NAMALWA (cell line): ENCODE measurements at regions not wholly inside any gene's neighbourhood (a gene's known extent, or its start where the extent isn't known, plus 50 kb on each side); places are given as distances from the start of the nearest gene placed in this dataset.

ENCODE experiments used
- DNase-seq: peaks from one replicate; pipeline ENCODE4 v3.0.0-alpha.2; 2015; ENCODE audit warnings: low spot score

- DNase-seq: no peak
Observed at GRCh38 chr2:223524066-223524465, 78.1 kb downstream of the SCG2 start.

- DNase-seq: no peak
Observed at GRCh38 chr2:223526106-223526505, 76.1 kb downstream of the SCG2 start.

DNA sequence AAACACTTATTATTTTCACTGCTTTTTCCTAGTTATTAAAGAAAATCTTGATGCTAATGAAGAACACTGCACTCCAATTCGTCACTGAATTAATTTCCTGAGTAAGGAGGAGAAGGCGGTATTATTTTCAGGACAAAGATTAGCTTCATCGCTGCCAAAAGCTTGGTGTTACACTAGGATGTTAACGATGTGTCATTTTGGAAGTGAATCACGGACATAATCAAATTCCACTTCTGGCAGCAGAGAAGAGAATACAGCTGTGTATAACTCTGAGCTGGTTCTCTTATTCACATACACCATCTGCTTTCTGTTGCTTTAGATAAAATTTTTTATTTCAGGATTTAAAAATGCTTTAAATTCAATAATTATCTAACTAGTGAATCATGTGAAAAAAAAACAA lies 74.1 kb downstream of the SCG2 start:
- DNase-seq: no peak

DNA sequence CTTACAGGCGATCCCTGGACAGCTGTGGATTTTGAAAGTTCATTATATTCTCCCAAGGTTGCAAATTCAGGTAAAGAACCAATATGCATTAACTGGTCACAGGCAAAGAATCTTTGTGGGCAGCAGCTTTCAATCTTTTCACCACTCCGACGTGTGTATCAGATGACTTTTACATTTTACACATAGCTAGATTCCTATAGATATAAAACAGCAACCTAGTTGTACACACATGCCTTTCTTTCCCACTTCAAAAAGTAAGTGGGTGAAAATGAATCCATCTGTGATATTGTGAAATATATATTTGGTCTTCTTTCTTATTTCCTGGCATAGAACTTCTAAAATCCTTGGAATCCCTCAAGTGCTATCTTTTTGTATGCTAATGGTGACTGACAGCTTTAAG lies 72.5 kb downstream of the SCG2 start:
- DNase-seq: no peak

GRCh38 chr2:223530811-223531210 lies 71.3 kb downstream of the SCG2 start:
- DNase-seq: no peak

GRCh38 chr2:223532161-223532560 lies 70.0 kb downstream of the SCG2 start:
- no peak for DNase-seq

DNA sequence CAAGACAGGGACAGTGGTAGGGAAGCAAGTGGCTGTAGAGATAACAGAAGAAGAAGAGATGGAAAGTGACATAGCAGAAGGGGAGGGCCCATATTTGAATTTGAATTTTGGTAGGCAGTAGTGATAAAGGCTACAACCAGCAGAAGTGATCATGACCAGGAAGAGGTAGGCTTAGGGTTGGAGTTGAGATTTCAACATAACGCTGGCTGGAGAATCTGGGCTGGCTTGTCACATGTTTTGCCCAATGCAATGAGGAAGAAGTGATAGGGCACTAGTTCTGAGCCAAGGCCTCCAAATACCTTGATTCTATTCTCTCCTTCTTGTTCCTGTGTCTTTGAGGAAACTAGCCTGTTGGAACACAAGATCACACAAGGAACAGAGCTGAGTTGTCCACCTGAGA lies 69.4 kb downstream of the SCG2 start:
- DNase-seq: no peak

GRCh38 chr2:223536546-223536945 lies 65.6 kb downstream of the SCG2 start:
- no peak for DNase-seq

DNA sequence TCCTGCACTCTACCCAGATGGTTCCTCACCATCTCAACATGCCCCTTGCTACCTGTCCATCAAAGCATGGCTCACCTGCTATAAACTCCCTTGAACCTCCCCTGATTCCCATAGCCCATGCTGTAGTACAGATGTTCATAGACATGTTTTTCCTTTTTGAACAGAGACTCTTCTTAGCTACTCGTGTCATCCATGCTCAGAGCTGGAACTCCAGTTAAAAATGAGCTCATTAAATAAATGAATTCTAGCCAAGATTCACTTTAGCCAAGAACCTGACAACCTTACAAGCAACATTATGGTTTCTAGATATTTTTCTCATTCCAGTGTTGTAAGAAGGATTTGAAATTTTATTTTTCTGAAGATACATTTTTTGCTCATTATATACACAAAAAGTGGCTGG lies 65.0 kb downstream of the SCG2 start:
- no peak for DNase-seq

GRCh38 chr2:223537651-223538601 lies 64.2 kb downstream of the SCG2 start:
- no peak for DNase-seq

GRCh38 chr2:223538920-223539440 lies 63.2 kb downstream of the SCG2 start:
- DNase-seq: no peak

DNA sequence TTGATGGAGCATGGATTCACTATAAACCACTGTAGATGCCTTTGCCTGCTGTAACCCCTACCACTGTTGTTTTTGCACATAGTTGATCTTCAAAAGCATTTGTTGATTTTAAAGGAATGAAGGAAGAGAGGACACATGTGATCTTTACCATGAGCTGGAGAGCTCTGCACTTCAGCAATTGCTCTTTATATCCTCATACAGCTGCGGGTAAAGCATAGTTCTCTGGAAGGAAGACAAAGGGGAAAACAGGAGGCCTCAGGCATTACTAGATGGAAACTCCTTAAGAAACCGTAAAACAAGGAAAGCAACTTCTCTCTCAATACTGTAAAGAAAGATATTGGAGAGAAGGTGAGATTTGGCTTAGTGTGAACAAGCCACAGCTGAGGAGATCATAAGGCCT lies 60.6 kb downstream of the SCG2 start:
- DNase-seq: no peak

DNA sequence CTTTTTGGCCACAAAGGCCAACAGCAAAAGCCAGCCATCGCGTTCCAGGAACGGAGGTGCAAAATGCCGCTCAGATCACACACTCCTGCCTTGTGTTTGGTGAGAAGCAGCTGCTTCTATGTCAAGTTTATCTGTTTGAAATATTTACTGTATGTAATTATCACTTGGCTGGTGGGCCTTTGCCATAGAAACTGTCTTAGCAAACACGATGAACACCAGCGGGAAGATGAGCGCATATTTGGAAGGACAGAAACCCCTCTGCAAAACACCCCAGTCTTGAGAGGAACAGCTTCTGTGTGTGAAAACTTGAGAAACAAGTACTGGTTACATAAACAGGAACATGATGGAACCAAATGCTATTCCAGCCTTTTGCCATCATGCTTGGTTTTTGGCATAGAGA lies 59.7 kb downstream of the SCG2 start:
- no peak for DNase-seq

GRCh38 chr2:223545406-223545805 lies 56.8 kb downstream of the SCG2 start:
- DNase-seq: no peak

DNA sequence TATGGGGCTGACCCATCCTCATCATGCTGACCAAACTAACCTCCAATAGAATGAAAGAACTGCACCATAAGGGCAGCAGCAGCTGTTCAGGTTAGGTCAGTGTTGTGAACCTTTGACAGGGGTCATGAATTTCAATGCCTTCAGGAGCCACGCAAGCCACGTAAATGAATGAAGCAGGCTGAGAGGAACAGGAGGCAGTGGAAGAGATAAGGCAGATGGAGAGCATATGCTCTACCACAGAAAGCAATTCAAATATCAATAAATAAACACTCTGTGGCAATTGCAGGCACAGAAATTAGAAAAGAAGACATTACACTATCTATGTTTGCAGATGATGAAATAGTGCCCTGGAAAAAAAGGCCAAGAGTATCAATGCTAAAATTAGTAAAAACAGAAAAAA lies 56.3 kb downstream of the SCG2 start:
- no peak for DNase-seq
